Bronchial epithelial cell (primary cell): ENCODE measurements at regions not wholly inside any gene's neighbourhood (a gene's known extent, or its start where the extent isn't known, plus 50 kb on each side); places are given as distances from the start of the nearest gene placed in this dataset.

Source experiments
- DNase-seq: peaks from one replicate; pipeline ENCODE4 v3.0.0-alpha.2; 2010; ENCODE audit warnings: low read depth
- FAIRE-seq: peaks from 2 replicates; lab custom pipeline; 2011; peaks lifted over from hg19 to GRCh38; lab: Jason Lieb, UNC
- H3K27me3 ChIP-seq: 2 replicates; pipeline ENCODE4 v1.5.1; 2011; ENCODE audit warnings: low read length; ENCODE audit not compliant: control insufficient read depth, insufficient read depth
- H3K36me3 ChIP-seq: 2 replicates; pipeline ENCODE4 v1.5.1; 2011; ENCODE audit warnings: low read length; ENCODE audit not compliant: control insufficient read depth, insufficient read depth
- H3K4me3 ChIP-seq: 2 replicates; pipeline ENCODE4 v1.5.1; 2011; ENCODE audit warnings: mild to moderate bottlenecking, low read depth, low read length, control low read depth
- TF ChIP-seq, protein P1 (sequence below): IDR thresholded peaks from 2 replicates; pipeline ENCODE4 v1.5.1; 2011; ENCODE audit warnings: mild to moderate bottlenecking, moderate library complexity, low read length, control low read depth, inconsistent platforms; ENCODE audit not compliant: insufficient read depth, severe bottlenecking

DNA sequence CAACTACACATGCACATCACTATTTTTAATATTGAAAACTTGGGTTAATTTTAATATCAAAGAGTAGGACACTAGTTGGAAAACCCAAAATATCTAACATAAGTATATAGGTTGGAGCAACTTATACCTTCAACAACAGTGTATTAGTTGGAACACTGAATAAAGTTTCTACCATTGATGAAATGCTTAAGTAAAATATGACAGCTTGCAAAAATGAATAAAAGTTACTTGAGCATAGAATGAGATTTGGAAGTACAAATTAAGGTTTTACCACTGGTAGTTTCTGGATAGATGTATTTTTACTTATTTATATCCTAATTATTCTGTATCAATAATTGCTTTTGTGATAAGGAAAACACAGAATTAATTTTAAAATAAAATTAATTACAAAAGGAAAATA, 1079.6 kb downstream of the ADGRL3 start:
- no peak for FAIRE-seq
- TF ChIP-seq, protein P1, sequence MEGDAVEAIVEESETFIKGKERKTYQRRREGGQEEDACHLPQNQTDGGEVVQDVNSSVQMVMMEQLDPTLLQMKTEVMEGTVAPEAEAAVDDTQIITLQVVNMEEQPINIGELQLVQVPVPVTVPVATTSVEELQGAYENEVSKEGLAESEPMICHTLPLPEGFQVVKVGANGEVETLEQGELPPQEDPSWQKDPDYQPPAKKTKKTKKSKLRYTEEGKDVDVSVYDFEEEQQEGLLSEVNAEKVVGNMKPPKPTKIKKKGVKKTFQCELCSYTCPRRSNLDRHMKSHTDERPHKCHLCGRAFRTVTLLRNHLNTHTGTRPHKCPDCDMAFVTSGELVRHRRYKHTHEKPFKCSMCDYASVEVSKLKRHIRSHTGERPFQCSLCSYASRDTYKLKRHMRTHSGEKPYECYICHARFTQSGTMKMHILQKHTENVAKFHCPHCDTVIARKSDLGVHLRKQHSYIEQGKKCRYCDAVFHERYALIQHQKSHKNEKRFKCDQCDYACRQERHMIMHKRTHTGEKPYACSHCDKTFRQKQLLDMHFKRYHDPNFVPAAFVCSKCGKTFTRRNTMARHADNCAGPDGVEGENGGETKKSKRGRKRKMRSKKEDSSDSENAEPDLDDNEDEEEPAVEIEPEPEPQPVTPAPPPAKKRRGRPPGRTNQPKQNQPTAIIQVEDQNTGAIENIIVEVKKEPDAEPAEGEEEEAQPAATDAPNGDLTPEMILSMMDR, result no peak
- Histone ChIP-seq H3K36me3 (no peaks in the 10 kb centered on the region), H3K4me3 (no peak overlapping the region), H3K27me3 (no peaks in the 10 kb centered on the region)
- no peak for DNase-seq

DNA sequence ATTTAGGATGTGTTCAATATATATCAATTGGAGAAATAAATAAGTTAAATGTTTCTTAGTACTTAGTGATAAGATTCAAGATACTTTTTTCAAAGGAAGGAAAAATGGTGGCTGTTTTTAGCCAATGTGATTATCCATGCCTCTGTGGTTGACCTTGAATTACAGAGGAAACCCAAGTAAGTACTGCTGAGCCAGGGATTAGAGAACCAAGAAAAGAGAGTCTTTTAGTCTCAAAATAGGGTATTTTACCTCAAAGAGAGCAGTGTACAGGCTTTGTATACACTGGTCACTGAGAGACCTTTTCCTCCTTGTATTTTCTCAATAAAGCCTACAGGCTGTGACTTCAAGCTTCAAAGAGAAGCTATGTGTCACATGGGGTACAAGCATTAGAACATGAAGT, 1075.3 kb downstream of the ADGRL3 start:
- Histone ChIP-seq H3K36me3 (no peaks in the 10 kb centered on the region), H3K4me3 (no peak overlapping the region), H3K27me3 (no peaks in the 10 kb centered on the region)
- TF ChIP-seq, protein P1, result no peak
- DNase-seq (no peak), FAIRE-seq (no peak)

DNA sequence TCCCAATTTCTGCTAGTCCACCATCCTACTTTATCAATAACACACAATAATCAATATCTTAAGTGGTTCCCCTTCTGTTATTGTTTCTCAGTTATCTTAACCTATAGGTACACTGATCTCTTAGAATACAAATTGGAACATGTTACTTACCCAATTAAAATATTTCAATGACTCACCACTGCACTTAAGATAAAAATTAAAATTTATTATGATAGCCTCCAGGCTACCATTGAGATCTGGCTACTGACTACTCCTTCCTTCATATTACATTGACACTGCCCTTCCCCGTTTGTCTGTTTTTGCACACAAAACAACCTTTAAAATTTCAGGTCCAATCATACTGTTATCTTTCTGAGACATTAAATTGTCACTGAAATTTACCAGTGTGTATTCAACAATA, 1074.7 kb downstream of the ADGRL3 start:
- Histone ChIP-seq H3K27me3 (no peaks in the 10 kb centered on the region), H3K36me3 (no peaks in the 10 kb centered on the region), H3K4me3 (no peak overlapping the region)
- TF ChIP-seq, protein P1, result no peak
- no peak for DNase-seq
- FAIRE-seq, result no peak

DNA sequence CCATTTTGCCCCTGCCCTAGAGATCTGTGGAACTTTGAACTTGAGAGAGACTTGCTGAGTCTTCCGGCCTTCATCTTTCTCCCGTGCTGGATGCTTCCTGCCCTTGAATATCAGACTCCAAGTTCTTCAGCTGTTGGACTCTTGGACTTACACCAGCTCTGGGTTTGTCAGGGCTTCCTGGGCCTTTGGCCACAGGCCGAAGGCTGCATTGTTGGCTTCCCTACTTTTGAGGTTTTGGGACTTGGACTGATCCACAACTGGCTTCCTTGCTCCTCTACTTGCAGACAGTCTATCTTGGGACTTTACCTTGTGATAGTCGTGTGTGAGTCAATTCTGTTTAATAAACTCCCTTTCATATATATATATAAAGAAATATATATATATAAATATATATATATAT, 1071.0 kb downstream of the ADGRL3 start:
- DNase-seq (no peak), FAIRE-seq (no peak)
- Histone ChIP-seq H3K4me3 (no peak overlapping the region), H3K36me3 (no peaks in the 10 kb centered on the region), H3K27me3 (no peaks in the 10 kb centered on the region)
- TF ChIP-seq, protein P1, result no peak

DNA sequence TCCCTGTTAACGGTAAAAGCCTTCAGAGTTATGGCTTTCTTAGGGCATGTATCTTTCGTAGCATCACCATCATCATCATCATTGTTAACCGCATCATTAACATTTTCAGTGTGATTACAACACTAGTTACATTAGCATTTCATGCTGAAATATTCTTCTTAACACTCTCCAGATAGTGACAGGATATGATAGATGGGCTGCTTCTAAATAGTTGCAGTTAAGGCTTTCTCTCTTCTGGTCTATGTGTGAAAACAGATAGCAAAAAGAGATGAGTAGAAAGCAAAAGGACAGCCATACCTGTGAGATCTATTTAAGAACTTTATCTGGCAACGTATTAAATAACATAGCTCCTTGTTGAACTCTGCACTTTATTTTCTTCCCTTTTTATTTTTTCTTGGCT, 1069.8 kb downstream of the ADGRL3 start:
- TF ChIP-seq, protein P1, result no peak
- H3K36me3 ChIP-seq, result no peaks in the 10 kb centered on the region
- no peak for FAIRE-seq
- H3K27me3 ChIP-seq, result no peaks in the 10 kb centered on the region
- no peak overlapping the region for H3K4me3 ChIP-seq
- no peak for DNase-seq

DNA sequence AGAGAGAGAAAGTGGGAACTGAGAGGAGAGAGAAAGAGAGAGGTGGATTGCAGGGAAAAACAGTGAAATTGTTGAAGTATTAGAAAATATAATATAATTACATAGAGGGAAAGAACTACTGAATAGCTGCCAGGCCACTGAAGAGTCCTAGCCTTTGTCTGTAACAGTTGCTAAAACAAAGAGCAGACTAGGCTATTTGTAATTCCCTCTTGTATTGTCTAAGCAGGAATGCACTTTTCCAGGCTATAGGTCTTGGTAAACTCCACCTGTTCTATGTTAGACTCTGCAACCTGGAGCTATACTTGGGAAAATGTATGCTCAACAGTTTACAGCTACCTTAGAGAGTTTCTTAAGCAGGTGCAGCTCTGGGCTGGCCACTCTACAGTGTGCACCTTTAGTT, 1063.3 kb downstream of the ADGRL3 start:
- no peak overlapping the region for H3K4me3 ChIP-seq
- FAIRE-seq (no peak), DNase-seq (no peak)
- H3K36me3 ChIP-seq, result no peaks in the 10 kb centered on the region
- no peaks in the 10 kb centered on the region for H3K27me3 ChIP-seq
- TF ChIP-seq, protein P1, result no peak
